GM18507 (cell line): ENCODE measurements at regions not wholly inside any gene's neighbourhood (a gene's known extent, or its start where the extent isn't known, plus 50 kb on each side); places are given as distances from the start of the nearest gene placed in this dataset.
A peak's percentile ranks its signal among the peaks of the same experiment; 100 is the strongest.

Source experiments
- DNase-seq: peaks from one replicate; pipeline ENCODE4 v3.0.0; 2011; ENCODE audit warnings: low read depth; ENCODE audit not compliant: insufficient read length; ENCODE audit errors: extremely low spot score
- FAIRE-seq: peaks from 2 replicates; lab custom pipeline; 2011; peaks lifted over from hg19 to GRCh38; lab: Jason Lieb, UNC

DNA sequence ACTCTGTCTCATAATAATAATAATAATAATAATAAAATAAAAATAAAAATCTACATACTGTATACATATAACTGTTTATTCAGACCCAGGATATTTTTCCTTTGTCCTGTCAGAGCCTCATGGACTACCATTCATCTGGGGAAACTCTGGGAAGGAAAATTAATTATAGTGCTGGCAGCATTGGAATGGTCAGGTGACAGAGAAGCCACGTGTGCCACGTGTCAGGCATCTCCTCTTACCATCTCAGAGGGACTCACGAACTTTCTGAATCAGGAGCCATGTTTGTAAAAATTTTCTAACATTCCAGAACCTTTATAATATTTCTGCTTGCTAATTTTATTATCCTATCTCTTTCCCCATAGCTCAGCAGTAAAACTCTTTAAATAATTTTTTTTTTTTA is 97.8 kb upstream of the HNRNPU start:
- DNase-seq (no peak), FAIRE-seq (no peak)

DNA sequence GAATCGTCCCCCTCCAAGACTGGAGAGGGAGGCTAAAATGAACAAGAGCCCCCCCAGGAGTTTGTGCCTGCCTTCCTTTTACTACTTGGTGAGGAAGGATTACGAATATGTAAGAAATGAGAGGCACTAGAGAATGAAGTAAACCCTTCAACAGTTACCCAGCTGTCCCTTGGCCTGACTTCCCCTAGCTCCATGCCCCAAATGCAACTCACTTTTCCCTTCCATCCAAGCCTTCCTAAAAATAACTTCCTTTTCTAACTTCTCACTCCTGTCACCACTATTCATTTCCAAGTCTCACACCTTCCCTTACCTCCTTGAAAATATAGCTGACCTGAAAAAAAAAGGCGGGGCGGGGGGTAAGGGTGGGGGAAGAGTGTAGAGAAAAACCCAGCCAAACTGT is 96.6 kb upstream of the HNRNPU start:
- DNase-seq (no peak), FAIRE-seq (no peak)

DNA sequence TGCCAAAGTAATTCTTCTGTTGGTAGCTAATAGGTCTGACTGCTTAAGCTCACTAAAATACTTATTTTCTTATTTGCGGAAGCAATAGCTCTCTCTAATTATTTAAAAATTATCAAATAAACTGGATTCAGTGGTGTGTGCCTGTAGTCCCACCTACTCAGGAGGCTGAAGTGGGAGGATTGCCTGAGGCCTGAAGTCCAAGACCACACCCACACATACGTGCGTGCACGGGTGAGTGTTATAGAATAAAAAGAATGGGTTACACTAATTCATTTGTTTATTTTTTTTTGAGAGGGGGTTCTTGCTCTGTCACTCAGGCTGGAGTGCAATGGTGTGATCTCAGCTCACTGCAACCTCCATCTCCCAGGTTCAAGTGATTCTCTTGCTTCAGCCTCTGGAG is 94.2 kb upstream of the HNRNPU start:
- FAIRE-seq: no peak
- DNase-seq: no peak

DNA sequence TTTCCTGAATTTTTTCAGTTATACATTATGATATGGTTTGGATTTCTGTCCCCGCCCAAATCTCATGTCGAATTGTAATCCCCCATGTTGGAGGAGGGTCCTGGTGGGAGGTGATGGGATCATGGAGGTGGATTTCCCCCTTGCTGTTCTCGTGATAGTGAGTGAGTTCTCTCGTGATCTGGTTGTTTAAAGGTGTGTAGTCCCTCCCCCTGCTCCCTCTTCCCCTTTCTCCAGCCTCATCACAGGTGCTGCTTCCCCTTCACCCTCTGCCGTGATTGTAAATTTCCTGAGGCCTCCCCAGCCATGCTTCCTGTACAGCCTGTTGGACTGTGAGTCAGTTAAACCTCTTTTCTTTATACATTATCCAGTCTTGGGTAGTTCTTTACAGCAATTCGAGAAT is 93.2 kb upstream of the HNRNPU start:
- DNase-seq (no peak), FAIRE-seq (peak; percentile 79)

DNA sequence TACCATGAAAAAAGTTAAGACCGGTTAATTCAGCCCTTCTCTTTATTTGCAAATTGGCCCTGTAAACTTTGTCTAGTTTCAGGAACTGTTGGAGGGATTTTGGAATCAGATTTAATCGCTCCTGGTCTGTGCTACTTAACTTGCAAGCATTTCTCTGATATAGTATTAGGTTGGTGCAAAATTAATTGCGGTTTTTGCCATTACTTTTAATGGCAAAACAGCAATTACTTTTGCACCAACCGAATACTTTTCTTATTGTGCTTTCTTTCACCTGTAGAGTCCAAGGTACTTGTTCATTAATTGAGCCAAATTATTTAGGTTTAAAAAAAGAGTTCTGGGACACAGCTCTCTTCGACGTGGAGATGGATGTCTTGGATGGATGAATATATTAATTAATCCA is 92.8 kb upstream of the HNRNPU start:
- FAIRE-seq (no peak), DNase-seq (no peak)

DNA sequence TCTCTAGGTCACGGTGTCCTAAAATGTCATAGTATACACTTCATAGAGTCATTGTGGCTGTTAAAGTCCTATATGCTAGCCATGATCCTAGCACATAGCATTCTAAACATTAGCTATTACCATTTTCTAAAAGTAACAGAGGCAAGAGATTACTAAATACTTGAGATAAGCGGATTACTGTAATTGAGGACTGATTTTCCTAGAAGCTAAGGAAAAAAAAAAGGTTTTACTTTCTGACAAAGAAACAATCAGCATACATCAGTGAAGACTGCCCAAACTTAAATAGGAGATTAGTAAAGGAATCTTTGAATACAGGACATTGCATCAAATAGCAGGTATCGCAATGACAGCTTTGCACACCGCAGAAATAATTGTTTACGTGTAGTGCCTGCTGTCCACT is 91.3 kb upstream of the HNRNPU start:
- DNase-seq (no peak), FAIRE-seq (no peak)

DNA sequence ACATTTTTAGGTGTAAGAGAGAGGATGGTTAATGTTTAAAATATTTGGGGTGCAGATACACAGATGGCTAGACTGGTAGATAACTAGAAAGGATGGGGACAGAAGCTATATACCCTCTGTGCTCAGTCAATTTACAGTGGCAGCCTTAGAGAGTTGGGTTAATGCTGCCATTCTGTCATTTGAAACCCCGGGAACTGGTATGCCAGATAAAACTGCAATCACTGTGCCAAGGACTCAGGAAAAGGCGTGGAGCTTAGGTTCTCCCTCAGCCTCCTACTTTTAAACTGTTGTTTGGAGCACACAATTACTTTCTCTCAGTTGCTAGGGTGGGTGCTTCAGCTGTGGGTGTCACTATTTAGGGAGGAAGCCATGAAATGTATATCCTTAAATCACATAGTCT is 90.0 kb upstream of the HNRNPU start:
- DNase-seq (no peak), FAIRE-seq (peak; percentile 49)

DNA sequence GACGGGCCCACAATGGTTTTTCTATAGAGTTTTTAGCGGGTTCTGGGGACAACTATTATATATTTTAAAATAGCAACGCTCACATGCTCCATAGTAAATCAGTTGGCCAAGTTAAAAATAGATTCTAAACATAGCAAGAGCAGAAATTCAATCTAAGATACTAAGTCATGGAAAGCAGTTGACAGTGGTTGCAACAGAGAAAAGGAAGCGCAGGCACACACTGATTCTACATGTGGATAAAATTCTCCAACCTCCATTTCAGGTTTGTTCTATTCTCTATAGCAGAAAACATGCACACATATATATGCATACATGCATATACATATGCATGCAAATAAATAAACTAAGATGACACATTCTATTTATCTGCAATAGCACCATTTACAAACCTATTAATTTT is 89.6 kb upstream of the HNRNPU start:
- FAIRE-seq: no peak

DNA sequence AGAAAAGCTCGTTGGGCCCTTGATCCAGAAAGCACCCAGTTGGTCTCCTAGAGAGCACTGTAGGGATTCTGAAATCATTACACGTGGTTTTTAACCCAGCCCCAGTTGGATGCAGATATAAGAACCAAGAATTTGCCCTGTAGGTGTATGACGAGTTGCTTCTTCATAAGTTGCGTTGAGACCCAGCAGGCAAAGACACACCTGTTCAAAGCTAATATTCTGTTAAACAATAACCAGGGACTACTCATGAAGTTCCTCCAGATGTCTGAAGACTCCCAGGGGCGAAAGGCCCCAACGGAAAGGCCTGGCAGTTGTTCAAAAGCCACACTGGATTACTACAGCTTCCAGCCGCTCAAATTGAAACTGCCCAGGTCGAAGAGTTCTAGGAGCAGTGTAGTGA is 88.6 kb upstream of the HNRNPU start:
- DNase-seq (no peak), FAIRE-seq (peak; percentile 95)

More for the DNA sequence above, 89.6 kb upstream of the HNRNPU start:
- DNase-seq: no peak

DNA sequence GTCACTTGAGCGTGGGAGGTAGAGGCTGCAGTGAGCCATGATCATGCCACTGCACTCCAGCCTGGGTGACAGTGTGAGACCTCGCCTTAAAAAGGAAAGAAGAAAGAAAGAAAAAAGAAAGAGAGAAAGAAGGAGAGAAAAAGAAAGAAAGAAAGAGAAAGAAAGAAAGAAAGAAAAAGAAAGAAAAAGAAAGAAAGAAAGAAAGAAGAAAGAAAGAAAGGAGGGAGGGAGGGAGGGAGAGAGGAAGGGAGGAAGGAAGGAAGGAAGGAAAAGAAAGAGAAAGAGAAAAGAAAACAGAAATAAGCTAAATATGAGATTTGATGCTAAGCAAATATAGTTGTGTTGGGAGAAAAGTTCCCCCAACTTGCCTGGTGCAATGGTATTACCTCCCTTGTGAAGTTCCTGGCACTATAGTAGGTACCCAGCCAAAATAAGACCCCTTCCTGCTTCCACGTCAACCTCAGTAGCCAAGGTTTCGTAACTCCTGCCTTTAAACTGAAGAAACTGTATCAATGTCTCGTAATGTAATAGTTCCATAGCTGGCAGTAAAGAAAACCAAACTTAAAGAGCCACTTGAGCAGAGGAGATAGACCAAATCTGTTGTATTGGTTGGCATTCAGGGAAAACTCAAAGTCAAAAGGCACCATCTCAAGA is 88.1 kb upstream of the HNRNPU start:
- DNase-seq (no peak), FAIRE-seq (no peak)

DNA sequence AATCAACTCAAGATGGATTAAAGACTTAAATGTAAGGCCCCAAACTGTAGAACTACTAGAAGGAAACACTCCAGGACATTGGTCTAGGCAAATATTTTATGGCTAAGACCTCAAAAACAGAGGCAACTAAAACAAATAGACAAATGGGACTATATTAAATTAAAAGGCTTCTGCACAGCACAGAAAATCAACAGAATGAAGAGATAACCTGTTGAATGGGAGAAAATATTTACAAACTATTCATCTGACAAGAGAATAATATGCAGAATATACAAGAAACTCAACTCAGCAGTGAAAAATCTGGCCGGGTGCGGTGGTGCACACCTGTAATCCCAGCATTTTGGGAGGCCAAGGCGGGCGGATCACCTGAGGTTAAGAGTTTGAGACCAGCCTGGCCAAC is 84.1 kb upstream of the HNRNPU start:
- FAIRE-seq (no peak), DNase-seq (no peak)

DNA sequence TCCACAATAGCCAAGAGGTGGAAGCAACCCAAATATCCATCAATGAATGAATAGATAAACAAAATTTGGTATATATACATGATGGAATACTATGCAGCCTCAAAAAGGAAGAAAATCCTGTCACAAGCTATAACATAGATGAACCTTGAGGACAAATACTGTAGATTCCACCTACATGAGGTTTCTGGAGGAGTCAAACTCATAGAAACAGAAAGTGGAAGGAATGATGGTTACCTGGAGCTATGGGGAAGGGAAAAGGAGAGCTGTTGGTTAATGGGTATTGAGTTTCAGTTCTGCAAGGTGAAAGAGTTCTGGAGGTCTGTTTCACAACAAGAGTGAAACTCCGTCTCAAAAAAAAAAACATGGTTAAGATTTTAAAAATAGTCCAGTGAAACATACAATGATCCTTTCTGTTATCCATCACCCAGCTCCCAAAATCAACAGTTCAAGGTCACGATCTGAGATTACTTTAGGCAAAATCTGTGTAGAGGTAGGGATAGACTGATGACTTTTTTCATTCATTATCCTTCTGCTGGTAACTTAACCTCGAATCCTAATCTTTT is 80.8 kb upstream of the HNRNPU start:
- DNase-seq: no peak
- FAIRE-seq: peak; percentile 99

DNA sequence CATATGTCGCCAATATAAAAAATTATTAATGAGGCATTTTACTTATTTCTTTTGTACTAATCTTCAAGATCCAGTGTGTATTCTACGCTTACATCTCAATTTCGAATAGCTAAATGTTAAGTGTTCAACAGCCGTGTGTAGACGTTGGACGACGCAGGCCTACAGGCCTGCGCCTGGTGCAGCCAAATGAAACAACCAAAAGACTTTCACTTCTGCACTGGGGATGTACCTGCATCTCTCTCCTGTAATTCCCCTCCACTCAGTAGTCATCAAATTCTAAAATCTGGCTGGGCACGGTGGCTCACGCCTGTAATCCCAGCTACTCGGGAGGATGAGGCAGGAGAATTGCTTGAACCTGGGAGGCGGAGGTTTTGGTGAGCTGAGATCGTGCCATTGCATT is 76.8 kb upstream of the HNRNPU start:
- FAIRE-seq (peak; percentile 93), DNase-seq (peak; percentile 52)

DNA sequence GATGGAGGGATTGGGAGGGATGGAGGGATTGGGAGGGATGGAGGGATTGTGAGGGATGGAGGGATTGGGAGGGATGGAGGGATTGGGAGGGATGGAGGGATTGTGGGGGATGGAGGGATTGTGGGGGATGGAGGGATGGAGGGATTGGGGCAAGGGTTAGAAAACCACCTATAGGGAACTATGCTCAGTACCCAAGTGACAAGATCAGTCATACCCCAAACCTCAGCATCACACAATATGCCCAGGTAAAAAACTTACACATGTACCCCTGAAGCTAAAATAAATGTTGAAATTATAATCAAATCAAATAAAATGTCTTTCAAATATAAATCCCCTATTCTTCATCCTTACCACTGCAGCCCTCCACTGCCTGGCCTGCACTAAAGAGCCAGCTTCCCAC is 72.8 kb upstream of the HNRNPU start:
- FAIRE-seq (no peak), DNase-seq (no peak)

DNA sequence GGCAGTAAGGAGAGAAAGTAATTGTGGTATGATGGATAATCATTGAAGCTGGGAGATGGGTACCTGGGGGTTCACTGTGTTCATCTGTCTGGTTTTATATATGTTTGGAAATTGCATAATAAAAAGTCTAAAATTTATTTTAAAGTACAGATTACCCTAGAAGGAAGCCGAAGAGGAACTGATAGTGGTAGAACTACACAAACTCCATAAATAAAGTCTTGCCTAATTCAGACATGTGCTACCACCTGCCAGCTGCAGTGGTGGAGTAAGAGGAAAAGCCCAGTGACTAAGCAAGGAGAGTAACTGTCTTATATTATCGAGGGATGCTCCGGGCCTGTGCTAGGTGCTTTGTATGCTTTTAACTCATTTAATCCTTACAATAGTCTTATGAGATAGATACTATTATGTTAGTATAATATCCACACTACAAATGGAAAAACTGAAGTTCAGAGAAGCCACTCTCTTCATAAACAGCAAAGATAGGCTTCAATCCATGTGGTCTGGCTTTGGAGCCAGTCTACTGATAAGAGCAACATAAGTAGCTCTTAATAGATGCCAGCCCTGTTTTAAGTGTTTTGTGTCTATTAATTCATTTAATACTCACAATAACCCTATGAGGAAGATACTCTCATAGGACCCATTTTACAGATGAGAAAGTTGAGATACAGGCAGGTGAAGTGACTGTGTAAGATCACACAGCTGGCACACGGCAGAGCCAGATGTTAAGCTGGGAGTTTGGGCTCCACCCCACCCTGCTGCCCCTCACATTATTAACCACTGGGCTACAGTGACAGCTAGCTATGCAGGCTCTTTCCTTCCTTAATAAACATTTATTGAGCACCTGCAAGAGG is 56.8 kb upstream of the HNRNPU start:
- FAIRE-seq (peak; percentile 70), DNase-seq (no peak)

DNA sequence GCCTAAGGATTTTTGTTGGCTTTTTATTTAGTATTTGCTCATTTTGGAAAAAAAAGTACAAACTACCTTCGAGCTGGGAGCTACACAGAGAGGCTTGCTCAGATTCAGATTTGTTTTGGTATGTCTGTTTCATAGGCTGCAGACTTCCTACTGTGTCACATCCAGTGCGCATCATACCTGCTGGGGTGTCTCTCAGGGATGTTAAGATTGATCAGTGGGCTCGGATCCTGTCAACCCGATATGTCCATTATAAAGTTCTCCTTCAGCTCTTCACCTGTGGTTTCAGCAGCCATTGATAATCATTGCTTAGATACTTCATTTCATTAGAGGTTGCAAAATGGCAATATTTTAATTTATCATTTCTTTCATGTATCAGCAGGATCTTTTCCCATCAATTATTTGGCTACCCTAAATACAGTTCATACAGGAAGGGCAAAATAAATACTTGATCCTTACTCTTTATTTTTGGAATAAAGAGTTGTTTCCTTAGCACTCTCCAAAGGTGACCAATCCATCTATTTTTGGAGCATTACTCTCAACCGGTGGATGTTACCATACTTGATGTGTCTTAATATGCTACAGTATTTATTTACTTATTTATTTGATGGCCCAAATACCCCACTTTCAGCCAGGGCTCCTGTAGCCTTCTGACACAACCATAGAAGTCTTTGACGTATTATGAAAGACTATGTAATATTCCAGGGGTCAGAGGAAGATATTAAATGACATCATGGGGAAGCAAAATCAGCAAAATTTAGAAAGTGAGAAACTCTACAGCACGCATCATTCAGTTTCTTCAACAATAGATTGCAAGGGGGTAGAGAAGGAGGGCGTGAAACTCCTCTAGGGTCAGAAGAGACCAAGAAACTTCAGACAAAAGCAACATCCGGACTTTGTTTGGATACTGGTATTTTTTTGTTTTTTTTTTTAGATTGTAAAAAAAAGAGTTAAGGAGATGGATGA is 55.3 kb upstream of the HNRNPU start:
- DNase-seq: no peak
- FAIRE-seq: peak; percentile 53

DNA sequence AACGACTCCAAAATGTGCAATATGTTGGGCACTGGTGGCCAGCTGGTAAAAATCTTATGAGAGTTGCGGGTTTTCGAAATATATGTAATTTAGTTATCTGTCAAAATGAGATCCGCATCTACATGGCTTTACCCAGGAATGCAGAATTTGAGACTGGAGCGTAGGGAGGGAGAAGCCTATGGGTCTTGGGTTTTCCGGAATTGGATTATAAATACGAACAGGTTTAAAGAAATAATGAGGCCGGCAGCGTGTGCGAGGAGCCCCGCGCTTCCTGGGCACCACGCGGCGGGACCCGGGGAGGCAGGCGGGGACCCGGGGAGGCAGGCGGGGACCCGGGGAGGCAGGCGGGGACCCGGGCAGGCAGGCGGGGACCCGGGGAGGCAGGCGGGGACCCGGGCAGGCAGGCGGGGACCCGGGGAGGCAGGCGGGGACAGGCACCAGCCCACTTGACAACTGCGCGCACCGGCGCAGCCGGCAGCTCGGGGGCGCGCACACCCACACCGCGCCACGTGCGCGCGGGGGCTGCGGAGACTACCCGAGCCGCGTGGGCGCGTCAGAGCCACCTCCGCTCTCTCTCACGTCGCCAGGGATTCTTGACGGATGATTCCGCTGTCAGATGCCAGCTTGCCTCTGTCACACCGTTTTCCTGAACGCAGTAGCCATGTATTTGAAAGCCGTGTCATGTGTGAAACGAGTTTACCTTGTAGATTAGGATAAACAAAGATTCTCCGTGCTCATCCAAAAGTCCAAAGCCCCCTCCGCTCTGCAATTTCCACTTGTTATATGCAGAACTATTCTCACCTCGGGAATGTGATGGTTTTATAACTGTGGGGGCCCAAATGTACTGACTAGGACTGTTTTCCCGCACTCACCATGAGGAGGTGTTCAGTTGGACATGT is 54.3 kb upstream of the HNRNPU start:
- FAIRE-seq: peak; percentile 62
- peak; percentile 57 for DNase-seq

DNA sequence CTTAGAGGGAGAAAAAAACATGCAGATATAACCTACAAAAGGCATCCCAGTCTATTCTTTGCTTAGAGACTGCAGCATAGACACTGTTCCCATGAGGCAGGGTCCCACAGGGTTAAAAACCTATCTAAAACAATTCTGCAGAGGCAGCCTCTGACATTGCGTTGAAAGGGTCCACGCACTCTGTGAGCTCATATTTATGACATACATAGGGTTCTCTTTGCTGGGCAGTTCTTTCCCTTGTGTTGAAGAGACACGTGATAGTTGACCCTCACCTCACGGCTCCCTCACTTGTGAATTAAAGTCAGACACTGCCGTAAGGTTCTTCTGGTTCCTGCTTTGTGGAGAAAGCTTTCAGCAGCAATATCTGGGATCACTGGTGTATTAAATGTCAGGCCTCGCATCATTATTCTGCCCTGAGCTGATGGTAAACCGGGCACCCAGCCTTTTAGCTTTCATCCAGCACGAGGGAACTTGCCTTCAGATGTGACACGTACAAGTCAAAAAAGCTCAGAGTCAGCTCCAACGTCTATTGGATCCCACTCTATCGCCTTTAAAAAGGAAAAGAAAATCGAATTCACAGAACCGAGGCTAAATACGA is 52.8 kb upstream of the HNRNPU start:
- FAIRE-seq: no peak
- no peak for DNase-seq
